Smooth muscle cell (in vitro differentiated cells): ENCODE measurements at regions not wholly inside any gene's neighbourhood (a gene's known extent, or its start where the extent isn't known, plus 50 kb on each side); places are given as distances from the start of the nearest gene placed in this dataset.

ENCODE experiments used
- DNase-seq: peaks from one replicate; lab custom pipeline; 2025; ENCODE audit not compliant: unreplicated experiment; lab: John Stamatoyannopoulos, UW
- H2AFZ ChIP-seq: fragments of 200-600 bp; sonication (generic); 2 replicates; pipeline ENCODE4 v1.6.0; 2016; ENCODE audit warnings: antibody characterized with exemption, low read depth, mild to moderate bottlenecking
- H3F3A ChIP-seq: fragments of 200-600 bp; sonication (generic); 2 replicates; pipeline ENCODE4 v1.6.0; 2017; ENCODE audit warnings: antibody characterized with exemption, low read depth
- H3K27ac ChIP-seq: fragments of 200-600 bp; sonication (generic); 2 replicates; pipeline ENCODE4 v1.5.1; 2016; ENCODE audit warnings: low read depth, mild to moderate bottlenecking
- H3K27me3 ChIP-seq: fragments of 200-600 bp; sonication (generic); 2 replicates; pipeline ENCODE4 v1.6.1; 2016; ENCODE audit warnings: low read depth, mild to moderate bottlenecking
- H3K36me3 ChIP-seq: fragments of 200-600 bp; sonication (generic); 2 replicates; pipeline ENCODE4 v1.5.1; 2016; ENCODE audit warnings: low read depth
- H3K4me1 ChIP-seq: fragments of 200-600 bp; sonication (generic); 2 replicates; pipeline ENCODE4 v1.5.1; 2016; ENCODE audit warnings: low read depth
- H3K4me2 ChIP-seq: fragments of 200-600 bp; sonication (generic); 2 replicates; pipeline ENCODE4 v1.6.0; 2016; ENCODE audit warnings: mild to moderate bottlenecking
- H3K4me3 ChIP-seq: fragments of 200-600 bp; sonication (generic); 2 replicates; pipeline ENCODE4 v1.5.1; 2016; ENCODE audit warnings: mild to moderate bottlenecking
- H3K79me2 ChIP-seq: fragments of 200-600 bp; sonication (generic); 2 replicates; pipeline ENCODE4 v1.6.0; 2016; ENCODE audit warnings: low read depth, mild to moderate bottlenecking
- H3K9ac ChIP-seq: fragments of 200-600 bp; sonication (generic); 2 replicates; pipeline ENCODE4 v1.6.0; 2016; ENCODE audit warnings: low read depth
- H3K9me3 ChIP-seq: fragments of 200-600 bp; sonication (generic); replicated peaks from 2 replicates; pipeline ENCODE4 v1.5.1; 2016; ENCODE audit warnings: low read depth
- H4K20me1 ChIP-seq: fragments of 200-600 bp; sonication (generic); 2 replicates; pipeline ENCODE4 v1.6.0; 2016; ENCODE audit warnings: low read depth
- whole genome bisulfite sequencing: methylation state at CpG from one replicate; pipeline ENCODE4 v1.1.7; 2016; ENCODE audit warnings: low lambda C conversion rate; 5-methylcytosine and 5-hydroxymethylcytosine counted together
- TF ChIP-seq, protein P1 (sequence below): fragments of 200-600 bp; sonication (generic); IDR thresholded peaks from 2 replicates; pipeline ENCODE4 v1.5.1; 2017; ENCODE audit warnings: borderline replicate concordance, mild to moderate bottlenecking, antibody characterized with exemption; ENCODE audit not compliant: insufficient read depth, poor library complexity, severe bottlenecking

DNA sequence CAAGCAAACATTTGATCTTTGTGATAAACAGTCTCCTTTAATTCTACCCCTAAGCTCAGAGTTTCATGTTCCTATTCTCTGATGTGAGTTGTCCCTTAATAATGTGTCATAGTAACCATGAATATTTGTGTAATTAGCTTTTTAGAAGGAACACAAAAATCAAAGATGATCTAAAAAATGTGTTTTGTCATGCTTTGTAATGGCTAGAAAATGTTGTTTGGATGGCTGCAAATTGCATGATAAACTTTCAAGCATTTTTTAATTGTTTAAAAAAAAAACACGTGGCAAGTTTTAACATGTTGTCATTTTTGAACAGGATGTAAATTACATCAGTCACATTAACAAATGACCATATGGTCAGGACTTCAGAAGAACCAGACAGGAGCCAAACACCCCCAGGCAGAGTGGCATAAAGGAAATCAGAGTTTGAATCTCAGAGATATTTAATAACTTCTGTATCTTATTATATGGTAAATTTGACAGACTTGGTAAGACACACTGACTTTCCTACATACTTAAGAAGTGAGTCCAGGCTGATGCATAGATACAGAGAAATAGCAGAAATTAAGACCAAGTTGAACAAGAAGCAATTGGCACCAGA is 223.9 kb upstream of the VEGFC start:
- no peaks in the 10 kb centered on the region for H3K9me3 ChIP-seq
- peak overlapping the region; percentile 47 for H3K27ac ChIP-seq
- H3K4me1 ChIP-seq: no peaks in the 10 kb centered on the region
- H2AFZ ChIP-seq: no peak overlapping the region
- H3K9ac ChIP-seq: no peak overlapping the region
- H3K79me2 ChIP-seq: no peaks in the 10 kb centered on the region
- H3K4me3 ChIP-seq: no peak overlapping the region
- TF ChIP-seq, protein P1, sequence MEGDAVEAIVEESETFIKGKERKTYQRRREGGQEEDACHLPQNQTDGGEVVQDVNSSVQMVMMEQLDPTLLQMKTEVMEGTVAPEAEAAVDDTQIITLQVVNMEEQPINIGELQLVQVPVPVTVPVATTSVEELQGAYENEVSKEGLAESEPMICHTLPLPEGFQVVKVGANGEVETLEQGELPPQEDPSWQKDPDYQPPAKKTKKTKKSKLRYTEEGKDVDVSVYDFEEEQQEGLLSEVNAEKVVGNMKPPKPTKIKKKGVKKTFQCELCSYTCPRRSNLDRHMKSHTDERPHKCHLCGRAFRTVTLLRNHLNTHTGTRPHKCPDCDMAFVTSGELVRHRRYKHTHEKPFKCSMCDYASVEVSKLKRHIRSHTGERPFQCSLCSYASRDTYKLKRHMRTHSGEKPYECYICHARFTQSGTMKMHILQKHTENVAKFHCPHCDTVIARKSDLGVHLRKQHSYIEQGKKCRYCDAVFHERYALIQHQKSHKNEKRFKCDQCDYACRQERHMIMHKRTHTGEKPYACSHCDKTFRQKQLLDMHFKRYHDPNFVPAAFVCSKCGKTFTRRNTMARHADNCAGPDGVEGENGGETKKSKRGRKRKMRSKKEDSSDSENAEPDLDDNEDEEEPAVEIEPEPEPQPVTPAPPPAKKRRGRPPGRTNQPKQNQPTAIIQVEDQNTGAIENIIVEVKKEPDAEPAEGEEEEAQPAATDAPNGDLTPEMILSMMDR: no peak
- H4K20me1 ChIP-seq: no peaks in the 10 kb centered on the region
- DNase-seq: no peak
- H3K4me2 ChIP-seq: no peak overlapping the region
- H3F3A ChIP-seq: no peaks in the 10 kb centered on the region
- 47% methylated on average over 1 of the region's 1 CpG for WGBS
- H3K27me3 ChIP-seq: no peaks in the 10 kb centered on the region
- H3K36me3 ChIP-seq: no peaks in the 10 kb centered on the region

DNA sequence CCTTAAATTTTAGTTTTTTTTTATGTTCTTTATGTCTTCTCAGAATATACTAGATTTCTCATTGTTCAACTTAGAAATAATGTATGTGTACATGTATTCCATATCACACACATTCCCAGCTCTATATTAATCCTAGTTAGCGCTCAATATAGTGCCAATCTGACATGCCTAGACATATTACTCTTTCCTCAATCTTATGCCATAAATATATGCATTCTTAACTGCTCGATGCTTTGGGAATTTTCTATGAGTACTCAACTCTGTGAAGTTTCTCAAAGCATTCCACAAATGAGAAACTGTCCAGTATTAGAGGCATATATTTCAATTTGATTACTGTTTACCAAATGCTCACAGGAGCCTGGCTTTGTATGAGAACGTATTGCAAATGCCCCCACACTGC is 231.2 kb upstream of the VEGFC start:
- Histone ChIP-seq H3K4me3 (no peak overlapping the region), H3K36me3 (no peaks in the 10 kb centered on the region), H3K9me3 (no peaks in the 10 kb centered on the region), H3K9ac (no peak overlapping the region), H3K4me1 (no peaks in the 10 kb centered on the region), H3K27me3 (no peaks in the 10 kb centered on the region), H4K20me1 (no peaks in the 10 kb centered on the region), H3K79me2 (no peaks in the 10 kb centered on the region), H3K4me2 (no peak overlapping the region), H3K27ac (no peak overlapping the region), H2AFZ (no peak overlapping the region), H3F3A (no peaks in the 10 kb centered on the region)
- TF ChIP-seq, protein P1: no peak
- no peak for DNase-seq
- 73% methylated on average over 3 of the region's 3 CpGs for WGBS

DNA sequence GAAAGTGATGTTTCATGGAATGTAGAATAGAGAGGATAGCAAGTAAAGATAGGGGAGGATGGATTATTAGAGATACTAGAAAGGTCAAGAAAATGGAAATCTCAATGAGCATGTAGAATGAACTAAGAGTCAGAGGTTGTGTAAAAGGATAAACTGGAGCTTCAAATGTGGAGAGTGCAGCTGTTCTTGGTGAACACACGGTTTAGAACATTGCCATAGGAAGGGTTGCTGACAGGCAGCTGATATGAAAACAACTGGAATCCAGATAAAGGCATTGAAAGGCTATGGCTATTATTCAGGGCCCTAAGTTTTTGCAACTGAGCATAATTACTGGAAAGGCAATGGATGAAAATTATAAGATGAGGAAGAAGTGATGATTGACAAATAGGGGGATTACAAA is 239.6 kb upstream of the VEGFC start:
- DNase-seq: no peak
- TF ChIP-seq, protein P1: no peak
- no peaks in the 10 kb centered on the region for H3K36me3 ChIP-seq
- no peak overlapping the region for H3K4me2 ChIP-seq
- H3K79me2 ChIP-seq: no peaks in the 10 kb centered on the region
- H3K9ac ChIP-seq: no peak overlapping the region
- H3F3A ChIP-seq: no peaks in the 10 kb centered on the region
- H3K4me1 ChIP-seq: no peaks in the 10 kb centered on the region
- H3K27me3 ChIP-seq: no peaks in the 10 kb centered on the region
- H4K20me1 ChIP-seq: no peaks in the 10 kb centered on the region
- H3K9me3 ChIP-seq: no peaks in the 10 kb centered on the region
- H3K27ac ChIP-seq: no peak overlapping the region
- no peak overlapping the region for H2AFZ ChIP-seq
- H3K4me3 ChIP-seq: no peak overlapping the region
- 74% methylated on average over 1 of the region's 1 CpG for WGBS

DNA sequence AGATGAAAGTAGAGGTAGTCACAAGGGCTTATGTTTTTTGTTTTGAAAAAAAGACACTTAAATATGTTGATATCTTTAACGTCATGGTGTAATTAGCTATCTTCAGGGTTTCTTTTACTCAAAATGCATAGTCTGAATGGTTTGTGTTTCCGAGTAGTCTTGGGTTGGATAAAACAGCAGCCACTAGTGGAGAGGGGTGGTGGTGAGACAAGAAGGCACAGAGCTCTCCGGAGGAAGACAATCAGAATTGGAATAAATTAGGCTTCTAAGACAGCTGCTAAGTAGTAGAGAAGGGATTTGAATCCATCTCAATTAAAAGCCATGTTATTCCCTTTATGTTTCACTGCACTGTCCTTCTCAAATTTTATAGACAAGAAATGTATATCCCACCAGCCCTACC is 240.4 kb upstream of the VEGFC start:
- Histone ChIP-seq H3K79me2 (no peaks in the 10 kb centered on the region), H3K4me1 (no peaks in the 10 kb centered on the region), H3K4me3 (no peak overlapping the region), H3K4me2 (no peak overlapping the region), H3K27me3 (no peaks in the 10 kb centered on the region), H3K27ac (no peak overlapping the region), H3K9me3 (no peaks in the 10 kb centered on the region), H3F3A (no peaks in the 10 kb centered on the region), H3K9ac (no peak overlapping the region), H2AFZ (no peak overlapping the region), H4K20me1 (no peaks in the 10 kb centered on the region), H3K36me3 (no peaks in the 10 kb centered on the region)
- WGBS: 67% methylated on average over 3 of the region's 3 CpGs
- TF ChIP-seq, protein P1: no peak
- no peak for DNase-seq
